ENCODE measurements at regions not wholly inside any gene's neighbourhood (a gene's known extent, or its start where the extent isn't known, plus 50 kb on each side); places are given as distances from the start of the nearest gene placed in this dataset.

GRCh38 chr15:98417346-98417745 lies 231.0 kb upstream of the IGF1R start:
- no peak overlapping the region for H3K9ac ChIP-seq (ENCODE audit: low read length)
- H3K4me3 ChIP-seq (replicated peaks in 1 of 2; ENCODE audit: low read depth in 1 of 2, low read length in 2 of 2), result no peak overlapping the region
- CTCF ChIA-PET, result no interaction called here
- intact Hi-C loops (cut with micrococcal nuclease), result no loop called here
- DNase-seq (ENCODE audit: low read depth, low spot score) (no peak), ATAC-seq (no peak)
- H4K20me1 ChIP-seq (ENCODE audit: insufficient read depth), result no peaks in the 10 kb centered on the region
- no peaks in the 10 kb centered on the region for H3K79me2 ChIP-seq (ENCODE audit: insufficient read depth, low read length)
- no peak overlapping the region for H3K4me2 ChIP-seq (ENCODE audit: low read length)
- no peaks in the 10 kb centered on the region for H3K9me3 ChIP-seq (ENCODE audit: control insufficient read depth in 1 of 2, insufficient read depth in 1 of 2, low read depth in 1 of 2, low read length in 2 of 2)
- no peak for TF ChIP-seq REST (IDR thresholded peaks at IDR 0.05; ENCODE audit: low read depth)
- TF ChIP-seq EGR1 (IDR thresholded peaks at IDR 0.05; ENCODE audit: low read depth), result no peak
- TF ChIP-seq TCF7L2 (IDR thresholded peaks at IDR 0.05; ENCODE audit: borderline replicate concordance, extremely low read depth, insufficient read depth, insufficient read length), result no peak
- no peak for TF ChIP-seq JUND (IDR thresholded peaks at IDR 0.05)
- TF ChIP-seq ELF1 (IDR thresholded peaks at IDR 0.05; ENCODE audit: borderline replicate concordance, low read depth), result no peak
- TF ChIP-seq CTCF (IDR thresholded peaks at IDR 0.05 in 2 of 3, conservative IDR thresholded peaks at IDR 0.05 in 1 of 3; ENCODE audit: borderline replicate concordance in 1 of 3, insufficient read depth in 1 of 3, low read depth in 2 of 3, low read length in 2 of 3), result no peak
- TF ChIP-seq CEBPB (IDR thresholded peaks at IDR 0.05; ENCODE audit: low read depth), result no peak
- TF ChIP-seq SIN3A (IDR thresholded peaks at IDR 0.05; ENCODE audit: low read depth), result no peak
- TF ChIP-seq FOSL1 (IDR thresholded peaks at IDR 0.05; ENCODE audit: low read depth), result no peak
- no peak for TF ChIP-seq ZBTB33 (IDR thresholded peaks at IDR 0.05; ENCODE audit: extremely low read depth, insufficient replicate concordance, low read length)
- no peak for TF ChIP-seq CBX3 (IDR thresholded peaks at IDR 0.05; ENCODE audit: low read depth)
- no peak overlapping the region for H3K27ac ChIP-seq (ENCODE audit: low read depth, low read length)
- no TSS peak for BruUV-seq (replicated peaks)
- H3K27me3 ChIP-seq (ENCODE audit: insufficient read depth, low read length), result peaks cover 21% of the 10 kb centered on the region
- RAD21 ChIA-PET (ENCODE audit: low non-redundant PET in 1 of 2, low total read pairs in 2 of 2, uncharacterized antibody in 2 of 2, unreplicated experiment in 2 of 2), result no interaction called here
- no peaks in the 10 kb centered on the region for H3K9me2 ChIP-seq (ENCODE audit: insufficient read depth)
- no peaks in the 10 kb centered on the region for H3K36me3 ChIP-seq (ENCODE audit: control insufficient read depth in 1 of 2, insufficient read depth in 2 of 2, low read length in 2 of 2)
- H2AFZ ChIP-seq (ENCODE audit: low read depth, low read length, poor library complexity, severe bottlenecking), result no peak overlapping the region
- POLR2A ChIA-PET, result no interaction called here
- H3K4me1 ChIP-seq (ENCODE audit: control insufficient read depth in 1 of 2, insufficient read depth in 2 of 2, low read length in 2 of 2), result peaks cover 0 to 4% of the 10 kb centered on the region in 2 experiments; a peak in 1 of 4 replicates
